Left renal pelvis (tissue), 4 donors: ENCODE measurements at regions not wholly inside any gene's neighbourhood (a gene's known extent, or its start where the extent isn't known, plus 50 kb on each side); places are given as distances from the start of the nearest gene placed in this dataset.

Source experiments
- DNase-seq, 4 donors: peaks; one replicate each; pipeline ENCODE4 v3.0.0-alpha.2; 2013; ENCODE audit warnings: low read depth in 4 of 4, low spot score in 3 of 4

- no peak for DNase-seq
These were observed 682.8 kb upstream of the NR2F2 start for GRCh38 chr15:95647531-95648277.

GRCh38 chr15:95653361-95653805 lies 677.1 kb upstream of the NR2F2 start:
- DNase-seq: no peak

GRCh38 chr15:95655089-95655607 lies 675.4 kb upstream of the NR2F2 start:
- no peak for DNase-seq

- DNase-seq: no peak
These were observed 673.9 kb upstream of the NR2F2 start for GRCh38 chr15:95656595-95656994.

- DNase-seq: no peak
These were observed 671.7 kb upstream of the NR2F2 start for GRCh38 chr15:95658799-95659198.

- DNase-seq: no peak
These were observed 670.8 kb upstream of the NR2F2 start for GRCh38 chr15:95659656-95660055.

GRCh38 chr15:95662638-95663037 lies 667.9 kb upstream of the NR2F2 start:
- no peak for DNase-seq

GRCh38 chr15:95663156-95664100 lies 667.1 kb upstream of the NR2F2 start:
- DNase-seq: no peak

- DNase-seq: no peak
These were observed 666.0 kb upstream of the NR2F2 start for GRCh38 chr15:95664450-95664849.

- DNase-seq: no peak
These were observed 661.2 kb upstream of the NR2F2 start for GRCh38 chr15:95669146-95669922.

GRCh38 chr15:95674031-95674430 lies 656.5 kb upstream of the NR2F2 start:
- no peak for DNase-seq

GRCh38 chr15:95676500-95676899 lies 654.0 kb upstream of the NR2F2 start:
- DNase-seq: no peak

GRCh38 chr15:95679847-95680582 lies 650.5 kb upstream of the NR2F2 start:
- no peak for DNase-seq

- DNase-seq: no peak
These were observed 649.8 kb upstream of the NR2F2 start for GRCh38 chr15:95680728-95681127.

GRCh38 chr15:95681836-95682544 lies 648.5 kb upstream of the NR2F2 start:
- DNase-seq: no peak

- no peak for DNase-seq
These were observed 646.4 kb upstream of the NR2F2 start for GRCh38 chr15:95684126-95684525.

GRCh38 chr15:95684693-95685115 lies 645.8 kb upstream of the NR2F2 start:
- DNase-seq: no peak

GRCh38 chr15:95687061-95687460 lies 643.4 kb upstream of the NR2F2 start:
- no peak for DNase-seq

- DNase-seq: no peak
These were observed 642.8 kb upstream of the NR2F2 start for GRCh38 chr15:95687686-95688085.
